GM18861 (cell line): ENCODE measurements at regions not wholly inside any gene's neighbourhood (a gene's known extent, or its start where the extent isn't known, plus 50 kb on each side); places are given as distances from the start of the nearest gene placed in this dataset.

ENCODE experiments used
- ATAC-seq: cut with Tn5 transposase; IDR thresholded peaks from one replicate; pipeline ENCODE4 v1.9.1; 2021; ENCODE audit not compliant: unreplicated experiment

GRCh38 chr5:21185536-21185935 is 1197.5 kb upstream of the CDH18 start:
- ATAC-seq, result no peak

- ATAC-seq, result no peak
These were observed 1196.6 kb upstream of the CDH18 start for GRCh38 chr5:21184581-21184980.

- no peak for ATAC-seq
These were observed 1193.7 kb upstream of the CDH18 start for GRCh38 chr5:21181609-21182125.

GRCh38 chr5:21173526-21173925 is 1185.5 kb upstream of the CDH18 start:
- ATAC-seq, result no peak

- ATAC-seq, result no peak
These were observed 1185.0 kb upstream of the CDH18 start for GRCh38 chr5:21173036-21173435.

GRCh38 chr5:21171038-21171437 is 1183.0 kb upstream of the CDH18 start:
- no peak for ATAC-seq

- no peak for ATAC-seq
These were observed 1180.6 kb upstream of the CDH18 start for GRCh38 chr5:21168557-21168956.

GRCh38 chr5:21165344-21165743 is 1177.3 kb upstream of the CDH18 start:
- no peak for ATAC-seq

GRCh38 chr5:21164425-21164824 is 1176.4 kb upstream of the CDH18 start:
- no peak for ATAC-seq

- no peak for ATAC-seq
These were observed 1171.6 kb upstream of the CDH18 start for GRCh38 chr5:21159510-21160059.

- no peak for ATAC-seq
These were observed 1166.5 kb upstream of the CDH18 start for GRCh38 chr5:21154526-21154925.

GRCh38 chr5:21152611-21153010 is 1164.6 kb upstream of the CDH18 start:
- ATAC-seq, result no peak

GRCh38 chr5:21145376-21145775 is 1157.4 kb upstream of the CDH18 start:
- no peak for ATAC-seq

- ATAC-seq, result no peak
These were observed 1155.7 kb upstream of the CDH18 start for GRCh38 chr5:21143686-21144085.

GRCh38 chr5:21142791-21143190 is 1154.8 kb upstream of the CDH18 start:
- no peak for ATAC-seq

- ATAC-seq, result no peak
These were observed 1153.0 kb upstream of the CDH18 start for GRCh38 chr5:21140987-21141386.

- no peak for ATAC-seq
These were observed 1138.2 kb upstream of the CDH18 start for GRCh38 chr5:21126236-21126635.

- ATAC-seq, result no peak
These were observed 1137.4 kb upstream of the CDH18 start for GRCh38 chr5:21125238-21125983.

- ATAC-seq, result no peak
These were observed 1133.2 kb upstream of the CDH18 start for GRCh38 chr5:21121213-21121612.

GRCh38 chr5:21097661-21098060 is 1109.7 kb upstream of the CDH18 start:
- no peak for ATAC-seq

GRCh38 chr5:21094619-21095018 is 1106.6 kb upstream of the CDH18 start:
- ATAC-seq, result no peak

- ATAC-seq, result no peak
These were observed 1099.8 kb upstream of the CDH18 start for GRCh38 chr5:21087766-21088165.

GRCh38 chr5:21085791-21086190 is 1097.8 kb upstream of the CDH18 start:
- no peak for ATAC-seq
